ENCODE measurements at regions not wholly inside any gene's neighbourhood (a gene's known extent, or its start where the extent isn't known, plus 50 kb on each side); places are given as distances from the start of the nearest gene placed in this dataset.

- TF ChIP-seq RAD21 (IDR thresholded peaks at IDR 0.05; ENCODE audit: low read depth) (no peak), CTCF (IDR thresholded peaks at IDR 0.05 in 2 of 3, conservative IDR thresholded peaks at IDR 0.05 in 1 of 3; ENCODE audit: borderline replicate concordance in 1 of 3, insufficient read depth in 1 of 3, low read depth in 2 of 3, low read length in 2 of 3) (no peak), ZNF274 (IDR thresholded peaks at IDR 0.05; ENCODE audit: low read depth, low read length) (no peak), POLR2A (IDR thresholded peaks at IDR 0.05; ENCODE audit: borderline replicate concordance, extremely low read depth, insufficient read depth, insufficient read length) (no peak), SRF (IDR thresholded peaks at IDR 0.05; ENCODE audit: low read depth) (no peak), CEBPB (IDR thresholded peaks at IDR 0.05; ENCODE audit: low read depth) (no peak), TCF7L2 (IDR thresholded peaks at IDR 0.05; ENCODE audit: borderline replicate concordance, extremely low read depth, insufficient read depth, insufficient read length) (no peak), POLR2AphosphoS5 (IDR thresholded peaks at IDR 0.05; ENCODE audit: low read depth, low read length) (no peak), CBX3 (IDR thresholded peaks at IDR 0.05; ENCODE audit: low read depth) (no peak), MAX (IDR thresholded peaks at IDR 0.05) (no peak), EZH2phosphoT487 (IDR thresholded peaks at IDR 0.05; ENCODE audit: borderline replicate concordance) (no peak)
These were observed 433.0 kb downstream of the LRIG3 start for GRCh38 chr12:58487255-58487654.
